IPS-NIHi7 (cell line): ENCODE measurements at regions not wholly inside any gene's neighbourhood (a gene's known extent, or its start where the extent isn't known, plus 50 kb on each side); places are given as distances from the start of the nearest gene placed in this dataset.
"Not testable (repeated sequence)": the region's sequence is repeated elsewhere in the genome, so short reads cannot be mapped to it uniquely, and the experiment has no call there.

ENCODE experiments used
- DNase-seq: peaks from one replicate; pipeline ENCODE4 v3.0.0; 2012; ENCODE audit warnings: mixed read lengths; ENCODE audit errors: extremely low spot score

- no peak for DNase-seq
Observed at GRCh38 chrX:63466690-63467089, 115.6 kb upstream of the SPIN4 start.

- DNase-seq = no peak
Observed at GRCh38 chrX:63458981-63459380, 107.8 kb upstream of the SPIN4 start.

- no peak for DNase-seq
Observed at GRCh38 chrX:63453571-63453970, 102.4 kb upstream of the SPIN4 start.

- DNase-seq = no peak
Observed at GRCh38 chrX:63441717-63442116, 90.6 kb upstream of the SPIN4 start.

- no peak for DNase-seq
Observed at GRCh38 chrX:63439580-63439979, 88.4 kb upstream of the SPIN4 start.

- DNase-seq = no peak
Observed at GRCh38 chrX:63436865-63437264, 85.7 kb upstream of the SPIN4 start.

- peak; percentile 39 for DNase-seq
Observed at GRCh38 chrX:63434665-63435064, 83.5 kb upstream of the SPIN4 start.

GRCh38 chrX:63434206-63434605 is 83.1 kb upstream of the SPIN4 start:
- no peak for DNase-seq

GRCh38 chrX:63430026-63430425 is 78.9 kb upstream of the SPIN4 start:
- DNase-seq = no peak

- no peak for DNase-seq
Observed at GRCh38 chrX:63428348-63428747, 77.2 kb upstream of the SPIN4 start.

GRCh38 chrX:63426519-63426918 is 75.4 kb upstream of the SPIN4 start:
- DNase-seq = peak; percentile 23

GRCh38 chrX:63424063-63424462 is 72.9 kb upstream of the SPIN4 start:
- no peak for DNase-seq

- no peak for DNase-seq
Observed at GRCh38 chrX:63421411-63421810, 70.3 kb upstream of the SPIN4 start.

- no peak for DNase-seq
Observed at GRCh38 chrX:63418211-63418610, 67.1 kb upstream of the SPIN4 start.

GRCh38 chrX:63417649-63418048 is 66.5 kb upstream of the SPIN4 start:
- no peak for DNase-seq

GRCh38 chrX:63409934-63410333 is 58.8 kb upstream of the SPIN4 start:
- DNase-seq = not testable (repeated sequence)

- no peak for DNase-seq
Observed at GRCh38 chrX:63408050-63408449, 56.9 kb upstream of the SPIN4 start.

- DNase-seq = no peak
Observed at GRCh38 chrX:63404332-63404731, 53.2 kb upstream of the SPIN4 start.

- no peak for DNase-seq
Observed at GRCh38 chrX:63402106-63402505, 51.0 kb upstream of the SPIN4 start.
